T-helper 1 cell treated with Interleukin-12 subunit alpha and Interleukin-12 subunit beta and Interleukin-4 antibody, amounts not matched to agents 30 μg/mL and 1 μg/mL, for 36 hours (primary cell): ENCODE measurements at regions not wholly inside any gene's neighbourhood (a gene's known extent, or its start where the extent isn't known, plus 50 kb on each side); places are given as distances from the start of the nearest gene placed in this dataset.

Experiments
- H3K27ac Mint-ChIP-seq: one replicate; pipeline ENCODE4 v1.8.0; 2021; ENCODE audit warnings: mild to moderate bottlenecking, mixed read lengths
- H3K27me3 Mint-ChIP-seq: one replicate; pipeline ENCODE4 v1.8.0; 2021; ENCODE audit warnings: low read depth, mixed read lengths
- H3K36me3 Mint-ChIP-seq: one replicate; pipeline ENCODE4 v1.8.0; 2021; ENCODE audit warnings: low read depth, mixed read lengths
- H3K4me1 Mint-ChIP-seq: one replicate; pipeline ENCODE4 v1.8.0; 2021; ENCODE audit warnings: low read depth, mixed read lengths
- H3K4me3 Mint-ChIP-seq: one replicate; pipeline ENCODE4 v1.8.0; 2021; ENCODE audit warnings: mild to moderate bottlenecking, moderate library complexity, mixed read lengths
- H3K9me3 Mint-ChIP-seq: one replicate; pipeline ENCODE4 v1.8.0; 2021; ENCODE audit warnings: mixed read lengths

- Mint-ChIP-seq H3K4me3 (no peak overlapping the region), H3K4me1 (no peaks in the 10 kb centered on the region), H3K27ac (no peak overlapping the region), H3K9me3 (no peaks in the 10 kb centered on the region), H3K27me3 (no peaks in the 10 kb centered on the region), H3K36me3 (no peaks in the 10 kb centered on the region)
Measured at GRCh38 chr6:154591234-154591633, 80.7 kb upstream of the CNKSR3 start.

GRCh38 chr6:154592199-154592860, 81.8 kb upstream of the CNKSR3 start:
- Mint-ChIP-seq H3K9me3 (no peaks in the 10 kb centered on the region), H3K27ac (no peak overlapping the region), H3K36me3 (no peaks in the 10 kb centered on the region), H3K4me1 (no peaks in the 10 kb centered on the region), H3K4me3 (no peak overlapping the region), H3K27me3 (no peaks in the 10 kb centered on the region)

GRCh38 chr6:154593122-154593521, 82.6 kb upstream of the CNKSR3 start:
- Mint-ChIP-seq H3K4me1 (no peaks in the 10 kb centered on the region), H3K4me3 (no peak overlapping the region), H3K36me3 (no peaks in the 10 kb centered on the region), H3K27ac (no peak overlapping the region), H3K27me3 (no peaks in the 10 kb centered on the region), H3K9me3 (no peaks in the 10 kb centered on the region)

GRCh38 chr6:154594496-154595198, 84.2 kb upstream of the CNKSR3 start:
- no peaks in the 10 kb centered on the region for H3K9me3 Mint-ChIP-seq
- H3K4me1 Mint-ChIP-seq = no peaks in the 10 kb centered on the region
- H3K27ac Mint-ChIP-seq = no peak overlapping the region
- no peak overlapping the region for H3K4me3 Mint-ChIP-seq
- H3K36me3 Mint-ChIP-seq = no peaks in the 10 kb centered on the region
- H3K27me3 Mint-ChIP-seq = no peaks in the 10 kb centered on the region

- Mint-ChIP-seq H3K27ac (no peak overlapping the region), H3K4me1 (no peaks in the 10 kb centered on the region), H3K36me3 (no peaks in the 10 kb centered on the region), H3K4me3 (no peak overlapping the region), H3K27me3 (no peaks in the 10 kb centered on the region), H3K9me3 (no peaks in the 10 kb centered on the region)
Measured at GRCh38 chr6:154595538-154595937, 85.1 kb upstream of the CNKSR3 start.

GRCh38 chr6:154596009-154596408, 85.5 kb upstream of the CNKSR3 start:
- Mint-ChIP-seq H3K9me3 (no peaks in the 10 kb centered on the region), H3K4me1 (no peaks in the 10 kb centered on the region), H3K27me3 (no peaks in the 10 kb centered on the region), H3K36me3 (no peaks in the 10 kb centered on the region), H3K4me3 (no peak overlapping the region), H3K27ac (no peak overlapping the region)

GRCh38 chr6:154596701-154597100, 86.2 kb upstream of the CNKSR3 start:
- no peaks in the 10 kb centered on the region for H3K36me3 Mint-ChIP-seq
- H3K4me1 Mint-ChIP-seq = no peaks in the 10 kb centered on the region
- H3K4me3 Mint-ChIP-seq = no peak overlapping the region
- H3K27ac Mint-ChIP-seq = no peak overlapping the region
- no peaks in the 10 kb centered on the region for H3K27me3 Mint-ChIP-seq
- H3K9me3 Mint-ChIP-seq = no peaks in the 10 kb centered on the region

GRCh38 chr6:154598399-154598798, 87.9 kb upstream of the CNKSR3 start:
- Mint-ChIP-seq H3K27me3 (no peaks in the 10 kb centered on the region), H3K9me3 (no peaks in the 10 kb centered on the region), H3K4me1 (no peaks in the 10 kb centered on the region)

GRCh38 chr6:154602296-154602695, 91.8 kb upstream of the CNKSR3 start:
- no peaks in the 10 kb centered on the region for H3K36me3 Mint-ChIP-seq
- H3K27me3 Mint-ChIP-seq = no peaks in the 10 kb centered on the region
- H3K4me3 Mint-ChIP-seq = no peak overlapping the region
- no peak overlapping the region for H3K27ac Mint-ChIP-seq
- peaks cover 18% of the 10 kb centered on the region for H3K4me1 Mint-ChIP-seq
- no peaks in the 10 kb centered on the region for H3K9me3 Mint-ChIP-seq

More at GRCh38 chr6:154598399-154598798, 87.9 kb upstream of the CNKSR3 start:
- no peak overlapping the region for H3K27ac Mint-ChIP-seq
- H3K36me3 Mint-ChIP-seq = no peaks in the 10 kb centered on the region
- no peak overlapping the region for H3K4me3 Mint-ChIP-seq

GRCh38 chr6:154602708-154603107, 92.2 kb upstream of the CNKSR3 start:
- no peaks in the 10 kb centered on the region for H3K27me3 Mint-ChIP-seq
- no peaks in the 10 kb centered on the region for H3K36me3 Mint-ChIP-seq
- no peaks in the 10 kb centered on the region for H3K9me3 Mint-ChIP-seq
- H3K4me3 Mint-ChIP-seq = no peak overlapping the region
- no peak overlapping the region for H3K27ac Mint-ChIP-seq
- peaks cover 18% of the 10 kb centered on the region for H3K4me1 Mint-ChIP-seq

- H3K27me3 Mint-ChIP-seq = no peaks in the 10 kb centered on the region
- no peaks in the 10 kb centered on the region for H3K36me3 Mint-ChIP-seq
- H3K27ac Mint-ChIP-seq = no peak overlapping the region
- no peak overlapping the region for H3K4me3 Mint-ChIP-seq
- no peaks in the 10 kb centered on the region for H3K9me3 Mint-ChIP-seq
- peaks cover 18% of the 10 kb centered on the region for H3K4me1 Mint-ChIP-seq
Measured at GRCh38 chr6:154604119-154604518, 93.6 kb upstream of the CNKSR3 start.

GRCh38 chr6:154605178-154605881, 94.8 kb upstream of the CNKSR3 start:
- H3K4me3 Mint-ChIP-seq = no peak overlapping the region
- H3K36me3 Mint-ChIP-seq = no peaks in the 10 kb centered on the region
- H3K4me1 Mint-ChIP-seq = peaks cover 18% of the 10 kb centered on the region
- no peaks in the 10 kb centered on the region for H3K9me3 Mint-ChIP-seq
- H3K27me3 Mint-ChIP-seq = no peaks in the 10 kb centered on the region
- peak overlapping the region; percentile 34 for H3K27ac Mint-ChIP-seq

- Mint-ChIP-seq H3K4me3 (no peak overlapping the region), H3K27ac (peak overlapping the region; percentile 34), H3K4me1 (peaks cover 18% of the 10 kb centered on the region), H3K36me3 (no peaks in the 10 kb centered on the region), H3K9me3 (no peaks in the 10 kb centered on the region), H3K27me3 (no peaks in the 10 kb centered on the region)
Measured at GRCh38 chr6:154605882-154606370, 95.4 kb upstream of the CNKSR3 start.

GRCh38 chr6:154606457-154606856, 96.0 kb upstream of the CNKSR3 start:
- Mint-ChIP-seq H3K4me1 (peaks cover 20% of the 10 kb centered on the region), H3K9me3 (no peaks in the 10 kb centered on the region), H3K27me3 (no peaks in the 10 kb centered on the region), H3K4me3 (peak overlapping the region; percentile 26), H3K27ac (peak overlapping the region; percentile 68), H3K36me3 (no peaks in the 10 kb centered on the region)

GRCh38 chr6:154606860-154607259, 96.4 kb upstream of the CNKSR3 start:
- H3K27me3 Mint-ChIP-seq = no peaks in the 10 kb centered on the region
- H3K4me3 Mint-ChIP-seq = peak overlapping the region; percentile 43
- H3K9me3 Mint-ChIP-seq = no peaks in the 10 kb centered on the region
- no peaks in the 10 kb centered on the region for H3K36me3 Mint-ChIP-seq
- peak overlapping the region; percentile 80 for H3K27ac Mint-ChIP-seq
- peaks cover 20% of the 10 kb centered on the region for H3K4me1 Mint-ChIP-seq
